Stomach (tissue), 8 donors: ENCODE measurements at regions not wholly inside any gene's neighbourhood (a gene's known extent, or its start where the extent isn't known, plus 50 kb on each side); places are given as distances from the start of the nearest gene placed in this dataset.

ENCODE experiments used
- DNase-seq, 2 donors: peaks; one replicate each; pipeline versions ENCODE4 v3.0.0 to v3.0.0-alpha.2; 2013 to 2019
- H3K27ac ChIP-seq, 5 donors: fragments of 200-600 bp in 4 of 5; sonication (generic) in 4 of 5; one replicate each; pipeline ENCODE4 v1.5.1; 2013 to 2019; ENCODE audit warnings: mild to moderate bottlenecking in 1 of 5, moderate library complexity in 1 of 5
- H3K27me3 ChIP-seq, 3 donors: fragments of 200-600 bp; sonication (generic); one replicate each; pipeline ENCODE4 v1.5.1; 2017 to 2019; ENCODE audit warnings: mixed run types in 1 of 3
- H3K36me3 ChIP-seq, 4 donors: fragments of 200-600 bp; sonication (generic); 1 replicate in 3 of 4; 2 replicates in 1 of 4; pipeline ENCODE4 v1.5.1; 2016 to 2019
- H3K4me1 ChIP-seq, 4 donors: fragments of 200-600 bp; sonication (generic); one replicate each; pipeline ENCODE4 v1.5.1; 2016 to 2019
- H3K4me3 ChIP-seq, 4 donors: fragments of 200-600 bp; sonication (generic) in 3 of 4; one replicate each; pipeline ENCODE4 v1.5.1; 2016 to 2019; ENCODE audit warnings: mild to moderate bottlenecking in 1 of 4
- H3K9me3 ChIP-seq, 4 donors: fragments of 200-600 bp; sonication (generic); one replicate each; pipeline ENCODE4 v1.5.1; 2016 to 2019
- CTCF ChIP-seq, 7 experiments: fragments of 450-650 bp in 4 of 7; fragments of 200-600 bp in 3 of 7; sonication (generic) in 3 of 7; IDR thresholded peaks; one replicate each; pipeline ENCODE4 v1.5.1; 2016 to 2019; ENCODE audit warnings: antibody characterized with exemption in 7 of 7, control low read depth in 2 of 7, mild to moderate bottlenecking in 1 of 7
- EP300 ChIP-seq: sonication (generic); formaldehyde crosslinking; IDR thresholded peaks from one replicate; pipeline ENCODE4 v1.6.1; 2017; ENCODE audit warnings: antibody characterized with exemption
- POLR2A ChIP-seq, 4 donors: fragments of 450-650 bp; IDR thresholded peaks; one replicate each; pipeline ENCODE4 v1.6.1; 2016; ENCODE audit warnings: antibody characterized with exemption in 4 of 4, control low read depth in 2 of 4, mild to moderate bottlenecking in 1 of 4, moderate library complexity in 1 of 4
- POLR2AphosphoS5 ChIP-seq, 3 donors: sonication (generic); formaldehyde crosslinking; IDR thresholded peaks; one replicate each; pipeline ENCODE4 v1.6.1; 2016; ENCODE audit warnings: antibody characterized with exemption in 3 of 3
- WGBS, 5 donors: extraction: QIAGEN DNeasy Blood & Tissue Kit in 3 of 5; methylation state at CpG; one replicate each; pipeline versions ENCODE4 v1.1.5 to v1.1.7; 2013 to 2018; 5-methylcytosine and 5-hydroxymethylcytosine counted together
- intact Hi-C: fragments of 100-400 bp; cut with DNase I; formaldehyde crosslinking; loops from one replicate; pipeline ENCODE4 v1.15.1; 2023; ENCODE audit warnings: low total_unique reads
- donor health status: healthy with polysubstance abuse.
- donor health status: Bipolar disorder and iron deficiency.
- donor health status: healthy.

- no peak for DNase-seq
- WGBS, 5 donors: 80 to 87% (median 83%) methylated on average over 5 of the region's 5 CpGs
- no peak overlapping the region for H3K4me3 ChIP-seq
- H3K27ac ChIP-seq: no peak overlapping the region
- H3K9me3 ChIP-seq: peaks cover 3 to 17% (median 10%) of the 10 kb centered on the region in 4 donors
- no peaks in the 10 kb centered on the region for H3K36me3 ChIP-seq
- intact Hi-C loops: no loop called here
- H3K27me3 ChIP-seq: peaks cover 0 to 23% (median 0%) of the 10 kb centered on the region in 3 donors
- TF ChIP-seq EP300 (no peak), POLR2A (IDR thresholded peaks at IDR 0.05) (no peak), POLR2AphosphoS5 (IDR thresholded peaks at IDR 0.05) (no peak), CTCF (IDR thresholded peaks at IDR 0.05) (no peak)
- no peaks in the 10 kb centered on the region for H3K4me1 ChIP-seq
Observed at GRCh38 chr20:5442101-5442500, 125.3 kb upstream of the PROKR2 start.

- TF ChIP-seq EP300 (no peak), CTCF (IDR thresholded peaks at IDR 0.05) (no peak), POLR2AphosphoS5 (IDR thresholded peaks at IDR 0.05) (no peak), POLR2A (IDR thresholded peaks at IDR 0.05) (no peak)
- 61 to 88% (median 73%) methylated on average over 4 of the region's 4 CpGs for WGBS, 5 donors
- intact Hi-C loops: no loop called here
- H3K4me3 ChIP-seq: no peak overlapping the region
- H3K36me3 ChIP-seq: no peaks in the 10 kb centered on the region
- no peaks in the 10 kb centered on the region for H3K4me1 ChIP-seq
- H3K9me3 ChIP-seq: peaks cover 3 to 19% (median 12%) of the 10 kb centered on the region in 4 donors
- no peak overlapping the region for H3K27ac ChIP-seq
- DNase-seq: no peak
- peaks cover 0 to 5% (median 0%) of the 10 kb centered on the region in 3 donors for H3K27me3 ChIP-seq
Observed at GRCh38 chr20:5434116-5434515, 117.4 kb upstream of the PROKR2 start.

GRCh38 chr20:5433352-5433751, 116.6 kb upstream of the PROKR2 start:
- WGBS, 5 donors: 57 to 72% (median 66%) methylated on average over 3 of the region's 3 CpGs
- no peak for TF ChIP-seq POLR2A (IDR thresholded peaks at IDR 0.05)
- TF ChIP-seq EP300: no peak
- H3K27me3 ChIP-seq: peaks cover 0 to 5% (median 0%) of the 10 kb centered on the region in 3 donors
- no peaks in the 10 kb centered on the region for H3K4me1 ChIP-seq
- H3K27ac ChIP-seq: no peak overlapping the region
- peaks cover 3 to 12% (median 9%) of the 10 kb centered on the region in 4 donors for H3K9me3 ChIP-seq
- no peak for DNase-seq
- H3K36me3 ChIP-seq: no peaks in the 10 kb centered on the region
- no peak overlapping the region for H3K4me3 ChIP-seq
- intact Hi-C loops: no loop called here

- Histone ChIP-seq H3K27me3 (peaks cover 0 to 5% (median 0%) of the 10 kb centered on the region in 3 donors), H3K9me3 (peaks cover 0 to 2% (median under 1%) of the 10 kb centered on the region in 4 donors), H3K4me1 (no peaks in the 10 kb centered on the region), H3K36me3 (no peaks in the 10 kb centered on the region), H3K27ac (no peak overlapping the region), H3K4me3 (no peak overlapping the region)
- intact Hi-C loops: no loop called here
- TF ChIP-seq CTCF (IDR thresholded peaks at IDR 0.05) (no peak), POLR2A (IDR thresholded peaks at IDR 0.05) (no peak), EP300 (no peak), POLR2AphosphoS5 (IDR thresholded peaks at IDR 0.05) (no peak)
- DNase-seq: no peak
- WGBS, 5 donors: 80 to 89% (median 87%) methylated on average over 14 to 15 of the region's 15 CpGs
Observed at GRCh38 chr20:5432030-5432429, 115.3 kb upstream of the PROKR2 start.

- Histone ChIP-seq H3K36me3 (no peaks in the 10 kb centered on the region), H3K9me3 (no peaks in the 10 kb centered on the region), H3K27ac (no peak overlapping the region), H3K4me1 (no peaks in the 10 kb centered on the region), H3K4me3 (no peak overlapping the region), H3K27me3 (peaks cover 0 to 5% (median 0%) of the 10 kb centered on the region in 3 donors)
- WGBS, 5 donors: 18 to 55% (median 30%) methylated on average over 2 of the region's 2 CpGs
- DNase-seq: no peak
- intact Hi-C loops: no loop called here
- no peak for TF ChIP-seq POLR2A (IDR thresholded peaks at IDR 0.05)
- TF ChIP-seq POLR2AphosphoS5 (IDR thresholded peaks at IDR 0.05): no peak
- TF ChIP-seq CTCF (IDR thresholded peaks at IDR 0.05): no peak
- no peak for TF ChIP-seq EP300
Observed at GRCh38 chr20:5430670-5431069, 113.9 kb upstream of the PROKR2 start.
